Peyer's patch (tissue), 4 donors: ENCODE measurements at regions not wholly inside any gene's neighbourhood (a gene's known extent, or its start where the extent isn't known, plus 50 kb on each side); places are given as distances from the start of the nearest gene placed in this dataset.

Source experiments
- POLR2A ChIP-seq, 2 donors: fragments of 450-650 bp; IDR thresholded peaks; one replicate each; pipeline ENCODE4 v1.5.1; 2017; ENCODE audit warnings: antibody characterized with exemption in 2 of 2, mild to moderate bottlenecking in 2 of 2, moderate library complexity in 2 of 2
- TF ChIP-seq, protein P1 (sequence below), 6 experiments: fragments of 450-650 bp in 4 of 6; fragments of 200-600 bp in 2 of 6; sonication (generic) in 1 of 6; IDR thresholded peaks; one replicate each; pipeline ENCODE4 v1.5.1; 2017 to 2019; ENCODE audit warnings: antibody characterized with exemption in 6 of 6, mild to moderate bottlenecking in 3 of 6, moderate library complexity in 1 of 6

- no peak for TF ChIP-seq POLR2A (IDR thresholded peaks at IDR 0.05)
- TF ChIP-seq, protein P1, sequence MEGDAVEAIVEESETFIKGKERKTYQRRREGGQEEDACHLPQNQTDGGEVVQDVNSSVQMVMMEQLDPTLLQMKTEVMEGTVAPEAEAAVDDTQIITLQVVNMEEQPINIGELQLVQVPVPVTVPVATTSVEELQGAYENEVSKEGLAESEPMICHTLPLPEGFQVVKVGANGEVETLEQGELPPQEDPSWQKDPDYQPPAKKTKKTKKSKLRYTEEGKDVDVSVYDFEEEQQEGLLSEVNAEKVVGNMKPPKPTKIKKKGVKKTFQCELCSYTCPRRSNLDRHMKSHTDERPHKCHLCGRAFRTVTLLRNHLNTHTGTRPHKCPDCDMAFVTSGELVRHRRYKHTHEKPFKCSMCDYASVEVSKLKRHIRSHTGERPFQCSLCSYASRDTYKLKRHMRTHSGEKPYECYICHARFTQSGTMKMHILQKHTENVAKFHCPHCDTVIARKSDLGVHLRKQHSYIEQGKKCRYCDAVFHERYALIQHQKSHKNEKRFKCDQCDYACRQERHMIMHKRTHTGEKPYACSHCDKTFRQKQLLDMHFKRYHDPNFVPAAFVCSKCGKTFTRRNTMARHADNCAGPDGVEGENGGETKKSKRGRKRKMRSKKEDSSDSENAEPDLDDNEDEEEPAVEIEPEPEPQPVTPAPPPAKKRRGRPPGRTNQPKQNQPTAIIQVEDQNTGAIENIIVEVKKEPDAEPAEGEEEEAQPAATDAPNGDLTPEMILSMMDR (IDR thresholded peaks at IDR 0.05): no peak
Measured at GRCh38 chr13:107976628-107977027, 238.7 kb downstream of the LIG4 start.
